GM23338 (cell line): ENCODE measurements at regions not wholly inside any gene's neighbourhood (a gene's known extent, or its start where the extent isn't known, plus 50 kb on each side); places are given as distances from the start of the nearest gene placed in this dataset.

Experiments
- ATAC-seq: fragments of 200-7000 bp; cut with Tn5 transposase; 3 replicates; pipeline ENCODE4 v1.9.1; 2020
- DNase-seq: peaks from one replicate; pipeline ENCODE4 v3.0.0-alpha.2; 2015; ENCODE audit warnings: low spot score
- H2AFZ ChIP-seq: fragments of 200-600 bp; sonication (generic); 2 replicates; pipeline ENCODE4 v1.8.0; 2016; ENCODE audit warnings: antibody characterized with exemption, mild to moderate bottlenecking, moderate library complexity
- H3F3A ChIP-seq: fragments of 200-600 bp; sonication (generic); replicated peaks from 2 replicates; pipeline ENCODE4 v1.8.0; 2017; ENCODE audit warnings: antibody characterized with exemption, mixed run types, low read depth
- H3K27ac ChIP-seq: fragments of 200-600 bp; sonication (generic); 2 replicates; pipeline ENCODE4 v1.6.1; 2016; ENCODE audit warnings: low read depth
- H3K27me3 ChIP-seq: fragments of 200-600 bp; sonication (generic); 2 replicates; pipeline ENCODE4 v1.8.0; 2016; ENCODE audit warnings: mild to moderate bottlenecking, mixed run types, moderate library complexity; ENCODE audit not compliant: insufficient read depth
- H3K36me3 ChIP-seq: fragments of 200-600 bp; sonication (generic); 2 replicates; pipeline ENCODE4 v1.8.0; 2016; ENCODE audit warnings: mild to moderate bottlenecking; ENCODE audit not compliant: insufficient read depth
- H3K4me1 ChIP-seq: fragments of 200-600 bp; sonication (generic); 2 replicates; pipeline ENCODE4 v1.8.0; 2016; ENCODE audit warnings: mild to moderate bottlenecking, moderate library complexity; ENCODE audit not compliant: insufficient read depth
- H3K4me2 ChIP-seq: fragments of 200-600 bp; sonication (generic); 2 replicates; pipeline ENCODE4 v1.7.1; 2017; ENCODE audit warnings: mixed run types
- H3K4me3 ChIP-seq: fragments of 200-600 bp; sonication (generic); 2 replicates; pipeline ENCODE4 v1.6.1; 2016; ENCODE audit warnings: mixed run types
- H3K79me2 ChIP-seq: fragments of 200-600 bp; sonication (generic); replicated peaks from 2 replicates; pipeline ENCODE4 v1.8.0; 2017; ENCODE audit warnings: mild to moderate bottlenecking; ENCODE audit not compliant: insufficient read depth
- H3K9me2 ChIP-seq: fragments of 200-600 bp; sonication (generic); 2 replicates; pipeline ENCODE4 v1.8.0; 2017; ENCODE audit not compliant: insufficient read depth
- H4K20me1 ChIP-seq: fragments of 200-600 bp; sonication (generic); replicated peaks from 2 replicates; pipeline ENCODE4 v1.8.0; 2017; ENCODE audit warnings: mild to moderate bottlenecking; ENCODE audit not compliant: insufficient read depth
- H3K27ac Mint-ChIP-seq: 2 replicates; pipeline ENCODE4 v1.8.0; 2020; ENCODE audit warnings: inconsistent platforms, mild to moderate bottlenecking, moderate library complexity, mixed read lengths
- H3K27me3 Mint-ChIP-seq: 3 replicates; pipeline ENCODE4 v1.8.0; 2022; ENCODE audit warnings: low read depth, mild to moderate bottlenecking, moderate library complexity, mixed read lengths, inconsistent platforms; ENCODE audit not compliant: insufficient read depth, poor library complexity
- H3K36me3 Mint-ChIP-seq: 3 replicates; pipeline ENCODE4 v1.8.0; 2021; ENCODE audit warnings: low read depth, mild to moderate bottlenecking, inconsistent platforms, moderate library complexity, mixed read lengths
- H3K4me1 Mint-ChIP-seq: 3 replicates; pipeline ENCODE4 v1.8.0; 2020; ENCODE audit warnings: mild to moderate bottlenecking, inconsistent platforms, mixed read lengths
- H3K4me3 Mint-ChIP-seq: 3 replicates; pipeline ENCODE4 v1.8.0; 2021; ENCODE audit warnings: moderate library complexity, mild to moderate bottlenecking, inconsistent platforms, mixed read lengths
- H3K9me3 Mint-ChIP-seq: 3 replicates; pipeline ENCODE4 v1.8.0; 2020; ENCODE audit warnings: moderate library complexity, mild to moderate bottlenecking, inconsistent platforms, mixed read lengths
- ETS1 ChIP-seq: IDR thresholded peaks from 2 replicates; pipeline ENCODE4 v1.6.1; 2016; ENCODE audit warnings: antibody characterized with exemption
- JUNB ChIP-seq: IDR thresholded peaks from one replicate; pipeline ENCODE4 v1.6.1; 2016; ENCODE audit warnings: antibody characterized with exemption; ENCODE audit not compliant: unreplicated experiment
- NANOG ChIP-seq: IDR thresholded peaks from 2 replicates; pipeline ENCODE4 v1.6.1; 2016; ENCODE audit warnings: antibody characterized with exemption, borderline replicate concordance
- POLR2AphosphoS5 ChIP-seq: IDR thresholded peaks from 2 replicates; pipeline ENCODE4 v1.6.1; 2016; ENCODE audit warnings: antibody characterized with exemption, low read depth
- REST ChIP-seq: IDR thresholded peaks from one replicate; pipeline ENCODE4 v1.6.1; 2018; ENCODE audit warnings: antibody characterized with exemption; ENCODE audit not compliant: unreplicated experiment
- STAT1 ChIP-seq: IDR thresholded peaks from one replicate; pipeline ENCODE4 v1.6.1; 2016; ENCODE audit warnings: antibody characterized with exemption; ENCODE audit not compliant: unreplicated experiment
- ZNF114 ChIP-seq: fragments of 250-450 bp; sonication (Bioruptor Pico); IDR thresholded peaks from 2 replicates; pipeline ENCODE4 v1.5.0; 2020; ENCODE audit warnings: mild to moderate bottlenecking, moderate library complexity
- ZNF331 ChIP-seq: fragments of 250-450 bp; sonication (Bioruptor Pico); IDR thresholded peaks from 2 replicates; pipeline ENCODE4 v1.5.0; 2020; ENCODE audit warnings: low read depth, mild to moderate bottlenecking, moderate library complexity

GRCh38 chr1:238823416-238823815 is 563.0 kb upstream of the CHRM3 start:
- H3K4me3 ChIP-seq, result no peak overlapping the region
- no peak overlapping the region for H3K27ac ChIP-seq
- H3K9me3 Mint-ChIP-seq, result peaks cover 17% of the 10 kb centered on the region
- H3K27me3 ChIP-seq, result no peaks in the 10 kb centered on the region
- H3K36me3 Mint-ChIP-seq, result peaks cover 9% of the 10 kb centered on the region; the same call in 2 of the 3 replicates
- H3K79me2 ChIP-seq, result no peaks in the 10 kb centered on the region
- H3K4me1 Mint-ChIP-seq, result no peaks in the 10 kb centered on the region
- no peaks in the 10 kb centered on the region for H4K20me1 ChIP-seq
- no peaks in the 10 kb centered on the region for H3K27me3 Mint-ChIP-seq
- ATAC-seq (no peak), DNase-seq (no peak)
- TF ChIP-seq REST (no peak), ZNF114 (CRISPR knock-in tag) (no peak), NANOG (no peak), POLR2AphosphoS5 (no peak)
- no peaks in the 10 kb centered on the region for H3K36me3 ChIP-seq
- no peak overlapping the region for H3K27ac Mint-ChIP-seq
- H2AFZ ChIP-seq, result no peak overlapping the region
- H3K4me3 Mint-ChIP-seq, result no peak overlapping the region
- H3K4me2 ChIP-seq, result no peak overlapping the region
- no peaks in the 10 kb centered on the region for H3F3A ChIP-seq
- no peaks in the 10 kb centered on the region for H3K4me1 ChIP-seq
- peaks cover 6% of the 10 kb centered on the region; the same call in 1 of the 2 replicates for H3K9me2 ChIP-seq

GRCh38 chr1:238811211-238811879 is 575.0 kb upstream of the CHRM3 start:
- Histone ChIP-seq H3K36me3 (no peaks in the 10 kb centered on the region), H3K27me3 (no peaks in the 10 kb centered on the region), H3F3A (no peaks in the 10 kb centered on the region), H3K4me2 (no peak overlapping the region), H3K79me2 (no peaks in the 10 kb centered on the region), H4K20me1 (no peaks in the 10 kb centered on the region), H3K4me3 (no peak overlapping the region), H3K4me1 (no peaks in the 10 kb centered on the region), H2AFZ (no peak overlapping the region), H3K27ac (no peak overlapping the region), H3K9me2 (no peaks in the 10 kb centered on the region)
- ATAC-seq (no peak), DNase-seq (no peak)
- Mint-ChIP-seq H3K36me3 (peaks cover 4% of the 10 kb centered on the region; the same call in 2 of the 3 replicates), H3K9me3 (peaks cover 5% of the 10 kb centered on the region; the same call in 1 of the 3 replicates), H3K4me3 (no peak overlapping the region), H3K4me1 (no peaks in the 10 kb centered on the region), H3K27ac (no peak overlapping the region), H3K27me3 (peaks cover 8% of the 10 kb centered on the region)
- TF ChIP-seq NANOG (no peak), JUNB (no peak), POLR2AphosphoS5 (no peak), ZNF331 (CRISPR knock-in tag) (no peak), ETS1 (no peak), STAT1 (no peak)
